ENCODE measurements at regions not wholly inside any gene's neighbourhood (a gene's known extent, or its start where the extent isn't known, plus 50 kb on each side); places are given as distances from the start of the nearest gene placed in this dataset.

GRCh38 chr1:217141711-217142110, 418.5 kb upstream of the ESRRG start:
- TF ChIP-seq CTCF (IDR thresholded peaks at IDR 0.05; ENCODE audit: low read depth, low read length): no peak
- no peak overlapping the region for H3K4me3 ChIP-seq (ENCODE audit: low read depth, low read length)

DNA sequence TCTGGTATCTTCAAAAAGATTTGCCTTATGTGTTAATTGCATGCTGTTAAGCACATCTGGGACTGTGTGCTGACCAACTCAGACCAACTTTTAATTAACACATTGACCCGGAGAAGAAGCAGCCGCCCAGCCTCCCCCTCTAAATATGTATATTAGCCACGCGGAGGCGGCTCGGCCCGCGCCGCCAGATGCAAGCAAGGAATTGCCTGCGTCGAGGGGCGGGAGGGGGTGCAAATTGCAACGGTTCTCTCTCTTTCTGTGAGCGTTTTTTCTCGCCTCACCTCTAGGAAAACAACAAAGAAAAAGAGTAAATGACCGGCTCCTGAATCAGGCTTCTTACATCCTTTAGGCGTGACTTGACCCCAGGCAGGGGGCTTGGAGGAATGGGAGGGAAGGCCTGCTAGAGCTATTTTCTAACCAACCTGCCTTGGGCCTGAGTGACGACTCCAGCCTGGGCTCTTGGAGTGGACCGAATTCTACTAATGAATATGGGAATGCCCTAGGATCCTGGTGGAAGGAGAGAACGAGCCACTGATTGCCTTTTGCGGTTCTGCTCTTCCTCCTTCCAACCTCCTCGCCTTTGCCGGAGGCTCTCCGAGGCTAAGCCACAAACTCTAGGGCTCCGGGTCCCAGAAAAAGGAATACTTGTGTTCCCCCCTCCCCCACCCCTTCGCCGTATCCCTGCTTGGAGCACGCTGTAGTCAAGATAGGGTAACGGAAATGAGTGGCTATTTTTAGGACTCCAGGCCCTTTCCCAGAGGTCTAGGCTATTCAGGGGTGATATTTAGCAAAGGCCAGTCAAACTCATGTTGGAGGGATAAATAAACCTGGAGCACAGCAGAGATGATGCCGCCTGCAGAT, 417.0 kb upstream of the ESRRG start:
- TF ChIP-seq CTCF (IDR thresholded peaks at IDR 0.05; ENCODE audit: low read depth, low read length): no peak
- no peak overlapping the region for H3K4me3 ChIP-seq (ENCODE audit: low read depth, low read length)

GRCh38 chr1:217139513-217139912, 416.3 kb upstream of the ESRRG start:
- no peak for TF ChIP-seq CTCF (IDR thresholded peaks at IDR 0.05; ENCODE audit: low read depth, low read length)
- H3K4me3 ChIP-seq (ENCODE audit: low read depth, low read length): no peak overlapping the region

GRCh38 chr1:217138799-217139466, 415.7 kb upstream of the ESRRG start:
- no peak overlapping the region for H3K4me3 ChIP-seq (ENCODE audit: low read depth, low read length)

DNA sequence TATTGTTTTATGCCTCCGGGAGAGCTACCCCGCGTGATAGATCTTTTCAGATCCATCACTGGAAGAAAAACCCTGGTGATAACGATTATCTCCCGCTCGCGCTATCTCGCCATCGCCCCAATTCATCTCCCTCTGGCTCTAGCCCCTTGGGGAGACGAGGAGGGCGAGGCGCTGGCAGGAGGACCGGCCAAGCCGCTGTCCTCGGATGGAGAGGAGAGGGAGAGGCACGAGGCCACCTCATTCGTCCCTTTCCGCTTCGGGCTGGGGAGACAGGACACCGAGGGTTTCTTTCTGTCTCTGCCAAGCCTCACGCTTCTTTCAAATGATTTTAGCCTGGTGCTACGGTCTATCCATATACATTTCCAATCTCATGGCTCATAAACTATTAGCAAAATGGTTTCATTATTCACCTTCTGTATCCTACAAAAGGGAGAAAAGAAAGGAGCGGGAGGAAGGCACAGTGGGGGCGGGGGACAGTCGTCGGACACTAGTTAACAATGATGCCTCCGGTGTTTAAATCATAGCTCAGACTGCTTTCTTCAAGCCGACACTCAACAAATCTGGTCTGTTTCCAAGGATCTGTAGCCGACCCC, 415.0 kb upstream of the ESRRG start:
- H3K4me3 ChIP-seq (ENCODE audit: low read depth, low read length): no peak overlapping the region
- TF ChIP-seq CTCF (IDR thresholded peaks at IDR 0.05; ENCODE audit: low read depth, low read length): no peak

More at GRCh38 chr1:217138799-217139466, 415.7 kb upstream of the ESRRG start:
- no peak for TF ChIP-seq CTCF (IDR thresholded peaks at IDR 0.05; ENCODE audit: low read depth, low read length)

DNA sequence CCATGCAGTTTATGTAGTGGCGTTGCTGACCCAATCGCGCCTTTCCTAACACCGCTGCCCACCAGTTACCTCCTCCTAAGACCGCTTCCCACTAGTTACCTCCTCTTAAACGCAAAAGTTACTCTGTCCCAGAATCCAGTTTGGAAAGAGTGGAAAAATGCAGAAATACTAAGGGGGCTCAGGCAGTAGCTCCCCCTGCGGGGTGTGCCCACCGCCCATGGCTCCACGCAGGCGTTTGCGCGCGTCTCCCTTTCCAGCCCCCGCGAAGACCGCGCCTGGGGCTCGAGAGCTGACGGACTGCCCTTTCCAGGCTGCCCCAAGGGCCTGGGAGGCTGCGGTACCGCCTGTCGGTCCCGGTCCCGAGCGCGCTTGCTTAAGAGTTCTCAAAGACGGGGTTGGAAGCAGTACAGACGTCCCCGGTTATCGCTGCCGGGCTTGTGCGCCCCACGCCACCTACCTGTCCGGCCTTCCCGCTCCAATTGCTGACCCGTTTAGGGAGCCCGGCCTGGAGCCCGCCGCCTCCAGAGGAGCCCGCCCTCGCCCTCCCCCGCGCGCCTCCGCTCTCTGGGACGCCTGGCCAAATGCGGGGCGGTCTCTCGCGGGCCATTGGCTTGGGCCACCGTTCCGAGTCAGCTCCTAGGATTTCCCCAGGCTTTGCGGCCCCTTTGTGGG, 414.1 kb upstream of the ESRRG start:
- no peak for TF ChIP-seq CTCF (IDR thresholded peaks at IDR 0.05; ENCODE audit: low read depth, low read length)
- H3K4me3 ChIP-seq (ENCODE audit: low read depth, low read length): no peak overlapping the region

Measured in WI38 (cell line).